NCI-H2196 (cell line): ENCODE measurements at regions not wholly inside any gene's neighbourhood (a gene's known extent, or its start where the extent isn't known, plus 50 kb on each side); places are given as distances from the start of the nearest gene placed in this dataset.
"Not testable (repeated sequence)": the region's sequence is repeated elsewhere in the genome, so short reads cannot be mapped to it uniquely, and the experiment has no call there.

ENCODE experiments used
- DNase-seq: peaks from one replicate; lab custom pipeline; 2025; ENCODE audit not compliant: unreplicated experiment; lab: John Stamatoyannopoulos, UW

- DNase-seq = no peak
Measured at GRCh38 chr10:2051108-2051507, 313.8 kb upstream of the ADARB2 start.

- DNase-seq = no peak
Measured at GRCh38 chr10:2049560-2049959, 312.2 kb upstream of the ADARB2 start.

- no peak for DNase-seq
Measured at GRCh38 chr10:2048337-2048973, 311.1 kb upstream of the ADARB2 start.

- no peak for DNase-seq
Measured at GRCh38 chr10:2047679-2048078, 310.4 kb upstream of the ADARB2 start.

- no peak for DNase-seq
Measured at GRCh38 chr10:2043379-2043778, 306.1 kb upstream of the ADARB2 start.

- no peak for DNase-seq
Measured at GRCh38 chr10:2038036-2038435, 300.7 kb upstream of the ADARB2 start.

- DNase-seq = no peak
Measured at GRCh38 chr10:2037246-2037645, 299.9 kb upstream of the ADARB2 start.

- no peak for DNase-seq
Measured at GRCh38 chr10:2036209-2036608, 298.9 kb upstream of the ADARB2 start.

- DNase-seq = no peak
Measured at GRCh38 chr10:2030046-2030445, 292.7 kb upstream of the ADARB2 start.

- no peak for DNase-seq
Measured at GRCh38 chr10:2026936-2027335, 289.6 kb upstream of the ADARB2 start.

- not testable (repeated sequence) for DNase-seq
Measured at GRCh38 chr10:2024750-2025149, 287.4 kb upstream of the ADARB2 start.

GRCh38 chr10:2023687-2024086 is 286.4 kb upstream of the ADARB2 start:
- DNase-seq = no peak

- DNase-seq = no peak
Measured at GRCh38 chr10:2022401-2022800, 285.1 kb upstream of the ADARB2 start.

GRCh38 chr10:2020836-2021235 is 283.5 kb upstream of the ADARB2 start:
- no peak for DNase-seq

- DNase-seq = no peak
Measured at GRCh38 chr10:2019803-2020202, 282.5 kb upstream of the ADARB2 start.

GRCh38 chr10:2019281-2019680 is 282.0 kb upstream of the ADARB2 start:
- DNase-seq = no peak

GRCh38 chr10:2014541-2014940 is 277.2 kb upstream of the ADARB2 start:
- DNase-seq = no peak

- DNase-seq = no peak
Measured at GRCh38 chr10:2012209-2012608, 274.9 kb upstream of the ADARB2 start.

GRCh38 chr10:2011106-2011716 is 273.9 kb upstream of the ADARB2 start:
- DNase-seq = no peak

GRCh38 chr10:2005546-2005945 is 268.2 kb upstream of the ADARB2 start:
- no peak for DNase-seq

- DNase-seq = no peak
Measured at GRCh38 chr10:1992930-1993329, 255.6 kb upstream of the ADARB2 start.

GRCh38 chr10:1989090-1989489 is 251.8 kb upstream of the ADARB2 start:
- DNase-seq = no peak

GRCh38 chr10:1981976-1982375 is 244.7 kb upstream of the ADARB2 start:
- DNase-seq = no peak
